Fibroblast of lung (primary cell): ENCODE measurements at regions not wholly inside any gene's neighbourhood (a gene's known extent, or its start where the extent isn't known, plus 50 kb on each side); places are given as distances from the start of the nearest gene placed in this dataset.

ENCODE experiments used
- EZH2 ChIP-seq: IDR thresholded peaks from 2 replicates; pipeline ENCODE4 v1.5.1; 2012; ENCODE audit warnings: low read length, control low read depth, mild to moderate bottlenecking; ENCODE audit errors: missing control alignments
- TF ChIP-seq, protein P1 (sequence below), 2 donors: IDR thresholded peaks in 1 of 2; conservative IDR thresholded peaks in 1 of 2; 1 replicate in 1 of 2; 2 replicates in 1 of 2; pipeline ENCODE4 v1.5.1; 2011 to 2012; ENCODE audit warnings: low read length in 2 of 2, control low read depth in 1 of 2, inconsistent platforms in 1 of 2, low read depth in 1 of 2, mild to moderate bottlenecking in 1 of 2

DNA sequence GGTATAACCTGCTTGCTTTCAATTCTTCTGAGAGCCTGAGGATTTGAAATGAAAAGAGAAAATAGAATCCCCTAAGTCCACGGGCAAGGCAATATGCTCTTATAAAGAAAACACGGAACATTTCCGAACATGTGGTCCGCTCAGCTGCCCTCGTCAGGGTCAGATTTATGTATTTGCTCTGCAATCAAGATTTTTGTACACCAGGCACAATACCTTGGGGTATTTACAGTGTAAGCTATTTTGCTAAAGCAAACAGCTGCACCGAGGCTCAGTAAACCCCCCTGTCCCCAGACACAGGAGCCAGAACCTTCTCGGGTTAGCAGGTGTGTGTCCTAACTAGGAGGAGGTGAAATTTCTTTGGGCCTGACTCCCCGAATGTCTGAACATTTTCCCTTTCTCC is 155.8 kb upstream of the LRIG1 start:
- TF ChIP-seq, protein P1, sequence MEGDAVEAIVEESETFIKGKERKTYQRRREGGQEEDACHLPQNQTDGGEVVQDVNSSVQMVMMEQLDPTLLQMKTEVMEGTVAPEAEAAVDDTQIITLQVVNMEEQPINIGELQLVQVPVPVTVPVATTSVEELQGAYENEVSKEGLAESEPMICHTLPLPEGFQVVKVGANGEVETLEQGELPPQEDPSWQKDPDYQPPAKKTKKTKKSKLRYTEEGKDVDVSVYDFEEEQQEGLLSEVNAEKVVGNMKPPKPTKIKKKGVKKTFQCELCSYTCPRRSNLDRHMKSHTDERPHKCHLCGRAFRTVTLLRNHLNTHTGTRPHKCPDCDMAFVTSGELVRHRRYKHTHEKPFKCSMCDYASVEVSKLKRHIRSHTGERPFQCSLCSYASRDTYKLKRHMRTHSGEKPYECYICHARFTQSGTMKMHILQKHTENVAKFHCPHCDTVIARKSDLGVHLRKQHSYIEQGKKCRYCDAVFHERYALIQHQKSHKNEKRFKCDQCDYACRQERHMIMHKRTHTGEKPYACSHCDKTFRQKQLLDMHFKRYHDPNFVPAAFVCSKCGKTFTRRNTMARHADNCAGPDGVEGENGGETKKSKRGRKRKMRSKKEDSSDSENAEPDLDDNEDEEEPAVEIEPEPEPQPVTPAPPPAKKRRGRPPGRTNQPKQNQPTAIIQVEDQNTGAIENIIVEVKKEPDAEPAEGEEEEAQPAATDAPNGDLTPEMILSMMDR (conservative IDR thresholded peaks at IDR 0.05 in 1 of 2, IDR thresholded peaks at IDR 0.05 in 1 of 2; ENCODE audit: low read depth in 1 of 2, low read length in 2 of 2): no peak
- TF ChIP-seq EZH2: no peak
